ENCODE measurements at regions not wholly inside any gene's neighbourhood (a gene's known extent, or its start where the extent isn't known, plus 50 kb on each side); places are given as distances from the start of the nearest gene placed in this dataset.

DNA sequence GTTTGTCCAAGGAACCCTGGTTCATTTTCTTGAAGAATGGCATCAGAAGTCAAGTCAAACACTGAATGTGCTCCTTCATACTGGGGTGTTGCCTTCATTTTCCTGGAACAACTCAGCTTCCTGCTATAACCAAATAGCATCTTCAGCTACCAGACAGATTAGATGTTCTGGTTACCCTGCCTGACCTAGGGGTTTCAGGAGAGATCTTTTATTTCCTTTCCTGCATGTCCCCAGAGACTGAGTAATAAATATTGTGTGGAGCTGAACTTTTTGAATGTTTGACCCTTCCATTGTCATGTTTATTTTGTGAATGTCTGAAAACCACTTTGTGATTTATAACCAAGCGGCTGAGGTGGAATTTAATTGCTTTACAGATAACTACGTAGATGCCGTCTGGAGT lies 147.1 kb downstream of the IRX1 start:
- Histone ChIP-seq H3K79me2 (ENCODE audit: control insufficient read depth, insufficient read depth, low read length) (no peaks in the 10 kb centered on the region), H4K20me1 (ENCODE audit: control insufficient read depth, insufficient read depth, low read length, poor library complexity, severe bottlenecking) (no peaks in the 10 kb centered on the region), H3K4me1 (ENCODE audit: control insufficient read depth in 2 of 2, insufficient read depth in 2 of 2, low read length in 2 of 2) (no peaks in the 10 kb centered on the region), H3K4me3 (ENCODE audit: control extremely low read depth in 1 of 5, extremely low read depth in 1 of 5, insufficient read depth in 1 of 5, low read depth in 2 of 5, low read length in 4 of 5) (no peak overlapping the region), H3K27me3 (replicated peaks in 1 of 4; ENCODE audit: control extremely low read depth in 1 of 4, control insufficient read depth in 3 of 4, insufficient read depth in 4 of 4, low read length in 3 of 4) (no peaks in the 10 kb centered on the region), H3K36me3 (replicated peaks in 1 of 2; ENCODE audit: control extremely low read depth in 1 of 2, control insufficient read depth in 1 of 2, extremely low read depth in 1 of 2, insufficient read depth in 2 of 2, low read length in 1 of 2) (no peaks in the 10 kb centered on the region), H3K27ac (ENCODE audit: low read length in 2 of 2) (no peak overlapping the region), H3K9ac (ENCODE audit: low read length) (no peak overlapping the region), H2AFZ (ENCODE audit: insufficient read depth, low read depth, low read length, poor library complexity, severe bottlenecking) (no peak overlapping the region), H3K9me3 (ENCODE audit: control extremely low read depth in 1 of 3, control insufficient read depth in 2 of 3, insufficient read depth in 1 of 3, low read length in 2 of 3) (peaks cover 0 to 20% (median 3%) of the 10 kb centered on the region in 3 donors), H3K4me2 (replicated peaks; ENCODE audit: low read depth, low read length, poor library complexity, severe bottlenecking) (no peak overlapping the region)
- DNase-seq (no peak), ATAC-seq (ENCODE audit: low read depth) (no peak)
- H3K4me1 Mint-ChIP-seq = no peaks in the 10 kb centered on the region
- H3K4me3 Mint-ChIP-seq = no peak overlapping the region
- no peak overlapping the region for H3K27ac Mint-ChIP-seq
- TF ChIP-seq, protein P1, sequence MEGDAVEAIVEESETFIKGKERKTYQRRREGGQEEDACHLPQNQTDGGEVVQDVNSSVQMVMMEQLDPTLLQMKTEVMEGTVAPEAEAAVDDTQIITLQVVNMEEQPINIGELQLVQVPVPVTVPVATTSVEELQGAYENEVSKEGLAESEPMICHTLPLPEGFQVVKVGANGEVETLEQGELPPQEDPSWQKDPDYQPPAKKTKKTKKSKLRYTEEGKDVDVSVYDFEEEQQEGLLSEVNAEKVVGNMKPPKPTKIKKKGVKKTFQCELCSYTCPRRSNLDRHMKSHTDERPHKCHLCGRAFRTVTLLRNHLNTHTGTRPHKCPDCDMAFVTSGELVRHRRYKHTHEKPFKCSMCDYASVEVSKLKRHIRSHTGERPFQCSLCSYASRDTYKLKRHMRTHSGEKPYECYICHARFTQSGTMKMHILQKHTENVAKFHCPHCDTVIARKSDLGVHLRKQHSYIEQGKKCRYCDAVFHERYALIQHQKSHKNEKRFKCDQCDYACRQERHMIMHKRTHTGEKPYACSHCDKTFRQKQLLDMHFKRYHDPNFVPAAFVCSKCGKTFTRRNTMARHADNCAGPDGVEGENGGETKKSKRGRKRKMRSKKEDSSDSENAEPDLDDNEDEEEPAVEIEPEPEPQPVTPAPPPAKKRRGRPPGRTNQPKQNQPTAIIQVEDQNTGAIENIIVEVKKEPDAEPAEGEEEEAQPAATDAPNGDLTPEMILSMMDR (IDR thresholded peaks at IDR 0.05) = no peak
- ChIA-PET POLR2A (no interaction called here), CTCF (no interaction called here)
- H3K9me3 Mint-ChIP-seq (ENCODE audit: insufficient read depth) = no peaks in the 10 kb centered on the region
- intact Hi-C loops (cut with micrococcal nuclease) = no loop called here
- no peaks in the 10 kb centered on the region for H3K27me3 Mint-ChIP-seq
- 92% methylated on average over 3 of the region's 3 CpGs for WGBS (ENCODE audit: insufficient coverage)

DNA sequence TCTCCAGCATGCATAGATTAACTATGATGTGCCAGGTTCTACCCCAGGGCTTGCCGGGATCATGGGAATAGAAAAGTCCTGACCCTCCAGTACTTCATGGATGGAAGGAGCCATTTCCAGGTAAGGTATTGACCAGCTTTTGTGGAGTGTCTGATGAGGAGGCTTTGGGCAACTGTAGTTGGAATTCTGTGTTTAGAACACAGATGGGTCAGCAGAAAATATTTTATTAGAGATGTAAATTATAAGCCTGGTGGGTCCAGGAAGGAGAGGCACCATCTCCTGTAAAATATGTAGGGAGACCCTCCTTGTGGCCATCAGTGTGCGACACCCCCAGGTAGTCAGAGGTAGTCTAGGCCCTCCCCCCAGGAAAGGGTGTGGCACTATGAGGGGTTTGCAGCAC lies 156.2 kb downstream of the IRX1 start:
- no peak overlapping the region for H3K4me3 ChIP-seq (ENCODE audit: control extremely low read depth in 1 of 5, extremely low read depth in 1 of 5, insufficient read depth in 1 of 5, low read depth in 2 of 5, low read length in 4 of 5)
- no peak overlapping the region for H3K27ac Mint-ChIP-seq
- intact Hi-C loops (cut with micrococcal nuclease) = no loop called here
- CTCF ChIA-PET = no interaction called here
- ATAC-seq (ENCODE audit: low read depth) (no peak), DNase-seq (no peak)
- no peaks in the 10 kb centered on the region for H3K36me3 ChIP-seq (replicated peaks in 1 of 2; ENCODE audit: control extremely low read depth in 1 of 2, control insufficient read depth in 1 of 2, extremely low read depth in 1 of 2, insufficient read depth in 2 of 2, low read length in 1 of 2)
- H2AFZ ChIP-seq (ENCODE audit: insufficient read depth, low read depth, low read length, poor library complexity, severe bottlenecking) = no peak overlapping the region
- WGBS (ENCODE audit: insufficient coverage) = 100% methylated on average over 2 of the region's 2 CpGs
- H3K27me3 ChIP-seq (replicated peaks in 1 of 4; ENCODE audit: control extremely low read depth in 1 of 4, control insufficient read depth in 3 of 4, insufficient read depth in 4 of 4, low read length in 3 of 4) = no peaks in the 10 kb centered on the region
- H3K9me3 Mint-ChIP-seq (ENCODE audit: insufficient read depth) = no peaks in the 10 kb centered on the region
- H3K4me3 Mint-ChIP-seq = no peak overlapping the region
- peaks cover 0 to 31% (median 3%) of the 10 kb centered on the region in 3 donors for H3K9me3 ChIP-seq (ENCODE audit: control extremely low read depth in 1 of 3, control insufficient read depth in 2 of 3, insufficient read depth in 1 of 3, low read length in 2 of 3)
- no peak overlapping the region for H3K9ac ChIP-seq (ENCODE audit: low read length)
- no peaks in the 10 kb centered on the region for H3K4me1 ChIP-seq (ENCODE audit: control insufficient read depth in 2 of 2, insufficient read depth in 2 of 2, low read length in 2 of 2)
- H3K4me1 Mint-ChIP-seq = no peaks in the 10 kb centered on the region
- TF ChIP-seq EZH2 (IDR thresholded peaks at IDR 0.05; ENCODE audit: borderline replicate concordance, insufficient read depth, low read depth, low read length, poor library complexity, severe bottlenecking) = no peak
- TF ChIP-seq, protein P1 (IDR thresholded peaks at IDR 0.05) = no peak
- H4K20me1 ChIP-seq (ENCODE audit: control insufficient read depth, insufficient read depth, low read length, poor library complexity, severe bottlenecking) = no peaks in the 10 kb centered on the region
- POLR2A ChIA-PET = no interaction called here
- H3K4me2 ChIP-seq (replicated peaks; ENCODE audit: low read depth, low read length, poor library complexity, severe bottlenecking) = no peak overlapping the region
- H3K27ac ChIP-seq (ENCODE audit: low read length in 2 of 2) = no peak overlapping the region
- no peaks in the 10 kb centered on the region for H3K27me3 Mint-ChIP-seq
- no peaks in the 10 kb centered on the region for H3K79me2 ChIP-seq (ENCODE audit: control insufficient read depth, insufficient read depth, low read length)
